ENCODE measurements at regions not wholly inside any gene's neighbourhood (a gene's known extent, or its start where the extent isn't known, plus 50 kb on each side); places are given as distances from the start of the nearest gene placed in this dataset.

DNA sequence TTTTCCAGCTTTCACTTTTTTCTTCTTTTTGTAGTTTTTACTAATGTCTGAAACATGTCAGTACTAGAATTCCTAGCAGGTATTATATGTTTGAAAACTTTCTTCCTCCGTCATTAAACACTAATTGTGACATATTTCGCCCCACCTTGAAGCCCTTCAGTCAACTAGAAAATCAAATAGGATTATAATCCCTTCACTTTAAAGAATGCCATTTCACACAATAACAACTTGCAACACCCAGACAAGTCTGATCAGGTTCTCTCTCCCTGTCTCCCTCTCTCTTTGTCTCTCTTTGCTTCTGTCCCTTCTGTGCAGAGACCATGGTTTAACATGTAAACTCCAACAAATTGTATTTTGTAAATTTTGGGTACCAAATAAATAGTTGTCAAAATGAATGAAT is 373.5 kb downstream of the SEMA3D start:
- TF ChIP-seq POLR2A (IDR thresholded peaks at IDR 0.05), result no peak
- TF ChIP-seq, protein P1, sequence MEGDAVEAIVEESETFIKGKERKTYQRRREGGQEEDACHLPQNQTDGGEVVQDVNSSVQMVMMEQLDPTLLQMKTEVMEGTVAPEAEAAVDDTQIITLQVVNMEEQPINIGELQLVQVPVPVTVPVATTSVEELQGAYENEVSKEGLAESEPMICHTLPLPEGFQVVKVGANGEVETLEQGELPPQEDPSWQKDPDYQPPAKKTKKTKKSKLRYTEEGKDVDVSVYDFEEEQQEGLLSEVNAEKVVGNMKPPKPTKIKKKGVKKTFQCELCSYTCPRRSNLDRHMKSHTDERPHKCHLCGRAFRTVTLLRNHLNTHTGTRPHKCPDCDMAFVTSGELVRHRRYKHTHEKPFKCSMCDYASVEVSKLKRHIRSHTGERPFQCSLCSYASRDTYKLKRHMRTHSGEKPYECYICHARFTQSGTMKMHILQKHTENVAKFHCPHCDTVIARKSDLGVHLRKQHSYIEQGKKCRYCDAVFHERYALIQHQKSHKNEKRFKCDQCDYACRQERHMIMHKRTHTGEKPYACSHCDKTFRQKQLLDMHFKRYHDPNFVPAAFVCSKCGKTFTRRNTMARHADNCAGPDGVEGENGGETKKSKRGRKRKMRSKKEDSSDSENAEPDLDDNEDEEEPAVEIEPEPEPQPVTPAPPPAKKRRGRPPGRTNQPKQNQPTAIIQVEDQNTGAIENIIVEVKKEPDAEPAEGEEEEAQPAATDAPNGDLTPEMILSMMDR (IDR thresholded peaks at IDR 0.05), result no peak
